ENCODE measurements at regions not wholly inside any gene's neighbourhood (a gene's known extent, or its start where the extent isn't known, plus 50 kb on each side); places are given as distances from the start of the nearest gene placed in this dataset.

GRCh38 chr2:221943076-221943810 lies 355.6 kb downstream of the PAX3 start (continued):
- TF ChIP-seq, protein P1, sequence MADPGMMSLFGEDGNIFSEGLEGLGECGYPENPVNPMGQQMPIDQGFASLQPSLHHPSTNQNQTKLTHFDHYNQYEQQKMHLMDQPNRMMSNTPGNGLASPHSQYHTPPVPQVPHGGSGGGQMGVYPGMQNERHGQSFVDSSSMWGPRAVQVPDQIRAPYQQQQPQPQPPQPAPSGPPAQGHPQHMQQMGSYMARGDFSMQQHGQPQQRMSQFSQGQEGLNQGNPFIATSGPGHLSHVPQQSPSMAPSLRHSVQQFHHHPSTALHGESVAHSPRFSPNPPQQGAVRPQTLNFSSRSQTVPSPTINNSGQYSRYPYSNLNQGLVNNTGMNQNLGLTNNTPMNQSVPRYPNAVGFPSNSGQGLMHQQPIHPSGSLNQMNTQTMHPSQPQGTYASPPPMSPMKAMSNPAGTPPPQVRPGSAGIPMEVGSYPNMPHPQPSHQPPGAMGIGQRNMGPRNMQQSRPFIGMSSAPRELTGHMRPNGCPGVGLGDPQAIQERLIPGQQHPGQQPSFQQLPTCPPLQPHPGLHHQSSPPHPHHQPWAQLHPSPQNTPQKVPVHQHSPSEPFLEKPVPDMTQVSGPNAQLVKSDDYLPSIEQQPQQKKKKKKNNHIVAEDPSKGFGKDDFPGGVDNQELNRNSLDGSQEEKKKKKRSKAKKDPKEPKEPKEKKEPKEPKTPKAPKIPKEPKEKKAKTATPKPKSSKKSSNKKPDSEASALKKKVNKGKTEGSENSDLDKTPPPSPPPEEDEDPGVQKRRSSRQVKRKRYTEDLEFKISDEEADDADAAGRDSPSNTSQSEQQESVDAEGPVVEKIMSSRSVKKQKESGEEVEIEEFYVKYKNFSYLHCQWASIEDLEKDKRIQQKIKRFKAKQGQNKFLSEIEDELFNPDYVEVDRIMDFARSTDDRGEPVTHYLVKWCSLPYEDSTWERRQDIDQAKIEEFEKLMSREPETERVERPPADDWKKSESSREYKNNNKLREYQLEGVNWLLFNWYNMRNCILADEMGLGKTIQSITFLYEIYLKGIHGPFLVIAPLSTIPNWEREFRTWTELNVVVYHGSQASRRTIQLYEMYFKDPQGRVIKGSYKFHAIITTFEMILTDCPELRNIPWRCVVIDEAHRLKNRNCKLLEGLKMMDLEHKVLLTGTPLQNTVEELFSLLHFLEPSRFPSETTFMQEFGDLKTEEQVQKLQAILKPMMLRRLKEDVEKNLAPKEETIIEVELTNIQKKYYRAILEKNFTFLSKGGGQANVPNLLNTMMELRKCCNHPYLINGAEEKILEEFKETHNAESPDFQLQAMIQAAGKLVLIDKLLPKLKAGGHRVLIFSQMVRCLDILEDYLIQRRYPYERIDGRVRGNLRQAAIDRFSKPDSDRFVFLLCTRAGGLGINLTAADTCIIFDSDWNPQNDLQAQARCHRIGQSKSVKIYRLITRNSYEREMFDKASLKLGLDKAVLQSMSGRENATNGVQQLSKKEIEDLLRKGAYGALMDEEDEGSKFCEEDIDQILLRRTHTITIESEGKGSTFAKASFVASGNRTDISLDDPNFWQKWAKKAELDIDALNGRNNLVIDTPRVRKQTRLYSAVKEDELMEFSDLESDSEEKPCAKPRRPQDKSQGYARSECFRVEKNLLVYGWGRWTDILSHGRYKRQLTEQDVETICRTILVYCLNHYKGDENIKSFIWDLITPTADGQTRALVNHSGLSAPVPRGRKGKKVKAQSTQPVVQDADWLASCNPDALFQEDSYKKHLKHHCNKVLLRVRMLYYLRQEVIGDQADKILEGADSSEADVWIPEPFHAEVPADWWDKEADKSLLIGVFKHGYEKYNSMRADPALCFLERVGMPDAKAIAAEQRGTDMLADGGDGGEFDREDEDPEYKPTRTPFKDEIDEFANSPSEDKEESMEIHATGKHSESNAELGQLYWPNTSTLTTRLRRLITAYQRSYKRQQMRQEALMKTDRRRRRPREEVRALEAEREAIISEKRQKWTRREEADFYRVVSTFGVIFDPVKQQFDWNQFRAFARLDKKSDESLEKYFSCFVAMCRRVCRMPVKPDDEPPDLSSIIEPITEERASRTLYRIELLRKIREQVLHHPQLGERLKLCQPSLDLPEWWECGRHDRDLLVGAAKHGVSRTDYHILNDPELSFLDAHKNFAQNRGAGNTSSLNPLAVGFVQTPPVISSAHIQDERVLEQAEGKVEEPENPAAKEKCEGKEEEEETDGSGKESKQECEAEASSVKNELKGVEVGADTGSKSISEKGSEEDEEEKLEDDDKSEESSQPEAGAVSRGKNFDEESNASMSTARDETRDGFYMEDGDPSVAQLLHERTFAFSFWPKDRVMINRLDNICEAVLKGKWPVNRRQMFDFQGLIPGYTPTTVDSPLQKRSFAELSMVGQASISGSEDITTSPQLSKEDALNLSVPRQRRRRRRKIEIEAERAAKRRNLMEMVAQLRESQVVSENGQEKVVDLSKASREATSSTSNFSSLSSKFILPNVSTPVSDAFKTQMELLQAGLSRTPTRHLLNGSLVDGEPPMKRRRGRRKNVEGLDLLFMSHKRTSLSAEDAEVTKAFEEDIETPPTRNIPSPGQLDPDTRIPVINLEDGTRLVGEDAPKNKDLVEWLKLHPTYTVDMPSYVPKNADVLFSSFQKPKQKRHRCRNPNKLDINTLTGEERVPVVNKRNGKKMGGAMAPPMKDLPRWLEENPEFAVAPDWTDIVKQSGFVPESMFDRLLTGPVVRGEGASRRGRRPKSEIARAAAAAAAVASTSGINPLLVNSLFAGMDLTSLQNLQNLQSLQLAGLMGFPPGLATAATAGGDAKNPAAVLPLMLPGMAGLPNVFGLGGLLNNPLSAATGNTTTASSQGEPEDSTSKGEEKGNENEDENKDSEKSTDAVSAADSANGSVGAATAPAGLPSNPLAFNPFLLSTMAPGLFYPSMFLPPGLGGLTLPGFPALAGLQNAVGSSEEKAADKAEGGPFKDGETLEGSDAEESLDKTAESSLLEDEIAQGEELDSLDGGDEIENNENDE (IDR thresholded peaks at IDR 0.05; ENCODE audit: insufficient replicate concordance, low read length) = no peak
- TF ChIP-seq, protein P2, sequence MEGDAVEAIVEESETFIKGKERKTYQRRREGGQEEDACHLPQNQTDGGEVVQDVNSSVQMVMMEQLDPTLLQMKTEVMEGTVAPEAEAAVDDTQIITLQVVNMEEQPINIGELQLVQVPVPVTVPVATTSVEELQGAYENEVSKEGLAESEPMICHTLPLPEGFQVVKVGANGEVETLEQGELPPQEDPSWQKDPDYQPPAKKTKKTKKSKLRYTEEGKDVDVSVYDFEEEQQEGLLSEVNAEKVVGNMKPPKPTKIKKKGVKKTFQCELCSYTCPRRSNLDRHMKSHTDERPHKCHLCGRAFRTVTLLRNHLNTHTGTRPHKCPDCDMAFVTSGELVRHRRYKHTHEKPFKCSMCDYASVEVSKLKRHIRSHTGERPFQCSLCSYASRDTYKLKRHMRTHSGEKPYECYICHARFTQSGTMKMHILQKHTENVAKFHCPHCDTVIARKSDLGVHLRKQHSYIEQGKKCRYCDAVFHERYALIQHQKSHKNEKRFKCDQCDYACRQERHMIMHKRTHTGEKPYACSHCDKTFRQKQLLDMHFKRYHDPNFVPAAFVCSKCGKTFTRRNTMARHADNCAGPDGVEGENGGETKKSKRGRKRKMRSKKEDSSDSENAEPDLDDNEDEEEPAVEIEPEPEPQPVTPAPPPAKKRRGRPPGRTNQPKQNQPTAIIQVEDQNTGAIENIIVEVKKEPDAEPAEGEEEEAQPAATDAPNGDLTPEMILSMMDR (IDR thresholded peaks at IDR 0.05; ENCODE audit: control extremely low read depth in 1 of 3, insufficient read depth in 1 of 3, low read depth in 1 of 3, low read length in 3 of 3) = no peak
- no peak for TF ChIP-seq SIX5 (IDR thresholded peaks at IDR 0.05; ENCODE audit: low read depth, low read length)
- TF ChIP-seq ATF3 (IDR thresholded peaks at IDR 0.05; ENCODE audit: insufficient read depth, low read depth, low read length) = no peak
- no peak for TF ChIP-seq ZNF274 (IDR thresholded peaks at IDR 0.05; ENCODE audit: borderline replicate concordance, extremely low read depth, low read length)
- no peak for TF ChIP-seq BRCA1 (IDR thresholded peaks at IDR 0.05; ENCODE audit: low read depth, low read length)
- no peak for TF ChIP-seq ASH2L (IDR thresholded peaks at IDR 0.05; ENCODE audit: low read length)
- TF ChIP-seq TEAD4 (IDR thresholded peaks at IDR 0.05; ENCODE audit: low read depth, low read length) = no peak

Data from H1 (cell line).